ENCODE measurements at regions not wholly inside any gene's neighbourhood (a gene's known extent, or its start where the extent isn't known, plus 50 kb on each side); places are given as distances from the start of the nearest gene placed in this dataset.
A peak's percentile ranks its signal among the peaks of the same experiment; 100 is the strongest.

GRCh38 chr2:59303272-59303671 lies 1062.1 kb upstream of the FANCL start:
- no peak overlapping the region for H3K27ac ChIP-seq (replicated peaks)
- TF ChIP-seq POLR2AphosphoS5 (IDR thresholded peaks at IDR 0.05; ENCODE audit: low read depth) = no peak
- TF ChIP-seq GABPA (IDR thresholded peaks at IDR 0.05; ENCODE audit: low read depth) = no peak
- no peak for TF ChIP-seq CTCF (IDR thresholded peaks at IDR 0.05; ENCODE audit: insufficient read depth, low read length)
- H3K4me3 ChIP-seq (replicated peaks; ENCODE audit: insufficient read depth, low read length) = no peak overlapping the region
- no peak for DNase-seq (ENCODE audit: low read depth in 1 of 2, low spot score in 1 of 2)
- no peaks in the 10 kb centered on the region for H3K27me3 ChIP-seq (ENCODE audit: insufficient read depth, poor library complexity, severe bottlenecking)

- TF ChIP-seq GABPA (IDR thresholded peaks at IDR 0.05; ENCODE audit: low read depth) (no peak), SPI1 (IDR thresholded peaks at IDR 0.05; ENCODE audit: borderline replicate concordance, low read depth) (no peak), CTCF (IDR thresholded peaks at IDR 0.05; ENCODE audit: insufficient read depth, low read length) (no peak), POLR2AphosphoS5 (IDR thresholded peaks at IDR 0.05; ENCODE audit: low read depth) (no peak)
- TF ChIP-seq, protein P1, sequence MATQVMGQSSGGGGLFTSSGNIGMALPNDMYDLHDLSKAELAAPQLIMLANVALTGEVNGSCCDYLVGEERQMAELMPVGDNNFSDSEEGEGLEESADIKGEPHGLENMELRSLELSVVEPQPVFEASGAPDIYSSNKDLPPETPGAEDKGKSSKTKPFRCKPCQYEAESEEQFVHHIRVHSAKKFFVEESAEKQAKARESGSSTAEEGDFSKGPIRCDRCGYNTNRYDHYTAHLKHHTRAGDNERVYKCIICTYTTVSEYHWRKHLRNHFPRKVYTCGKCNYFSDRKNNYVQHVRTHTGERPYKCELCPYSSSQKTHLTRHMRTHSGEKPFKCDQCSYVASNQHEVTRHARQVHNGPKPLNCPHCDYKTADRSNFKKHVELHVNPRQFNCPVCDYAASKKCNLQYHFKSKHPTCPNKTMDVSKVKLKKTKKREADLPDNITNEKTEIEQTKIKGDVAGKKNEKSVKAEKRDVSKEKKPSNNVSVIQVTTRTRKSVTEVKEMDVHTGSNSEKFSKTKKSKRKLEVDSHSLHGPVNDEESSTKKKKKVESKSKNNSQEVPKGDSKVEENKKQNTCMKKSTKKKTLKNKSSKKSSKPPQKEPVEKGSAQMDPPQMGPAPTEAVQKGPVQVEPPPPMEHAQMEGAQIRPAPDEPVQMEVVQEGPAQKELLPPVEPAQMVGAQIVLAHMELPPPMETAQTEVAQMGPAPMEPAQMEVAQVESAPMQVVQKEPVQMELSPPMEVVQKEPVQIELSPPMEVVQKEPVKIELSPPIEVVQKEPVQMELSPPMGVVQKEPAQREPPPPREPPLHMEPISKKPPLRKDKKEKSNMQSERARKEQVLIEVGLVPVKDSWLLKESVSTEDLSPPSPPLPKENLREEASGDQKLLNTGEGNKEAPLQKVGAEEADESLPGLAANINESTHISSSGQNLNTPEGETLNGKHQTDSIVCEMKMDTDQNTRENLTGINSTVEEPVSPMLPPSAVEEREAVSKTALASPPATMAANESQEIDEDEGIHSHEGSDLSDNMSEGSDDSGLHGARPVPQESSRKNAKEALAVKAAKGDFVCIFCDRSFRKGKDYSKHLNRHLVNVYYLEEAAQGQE (IDR thresholded peaks at IDR 0.05; ENCODE audit: insufficient replicate concordance, low read depth) = no peak
- Histone ChIP-seq H3K27me3 (ENCODE audit: insufficient read depth, poor library complexity, severe bottlenecking) (no peaks in the 10 kb centered on the region), H3K27ac (replicated peaks) (no peak overlapping the region), H3K4me3 (replicated peaks; ENCODE audit: insufficient read depth, low read length) (no peak overlapping the region)
- no peak for DNase-seq (ENCODE audit: low read depth in 1 of 2, low spot score in 1 of 2)
Observed at GRCh38 chr2:59302683-59303082, 1061.6 kb upstream of the FANCL start.

DNA sequence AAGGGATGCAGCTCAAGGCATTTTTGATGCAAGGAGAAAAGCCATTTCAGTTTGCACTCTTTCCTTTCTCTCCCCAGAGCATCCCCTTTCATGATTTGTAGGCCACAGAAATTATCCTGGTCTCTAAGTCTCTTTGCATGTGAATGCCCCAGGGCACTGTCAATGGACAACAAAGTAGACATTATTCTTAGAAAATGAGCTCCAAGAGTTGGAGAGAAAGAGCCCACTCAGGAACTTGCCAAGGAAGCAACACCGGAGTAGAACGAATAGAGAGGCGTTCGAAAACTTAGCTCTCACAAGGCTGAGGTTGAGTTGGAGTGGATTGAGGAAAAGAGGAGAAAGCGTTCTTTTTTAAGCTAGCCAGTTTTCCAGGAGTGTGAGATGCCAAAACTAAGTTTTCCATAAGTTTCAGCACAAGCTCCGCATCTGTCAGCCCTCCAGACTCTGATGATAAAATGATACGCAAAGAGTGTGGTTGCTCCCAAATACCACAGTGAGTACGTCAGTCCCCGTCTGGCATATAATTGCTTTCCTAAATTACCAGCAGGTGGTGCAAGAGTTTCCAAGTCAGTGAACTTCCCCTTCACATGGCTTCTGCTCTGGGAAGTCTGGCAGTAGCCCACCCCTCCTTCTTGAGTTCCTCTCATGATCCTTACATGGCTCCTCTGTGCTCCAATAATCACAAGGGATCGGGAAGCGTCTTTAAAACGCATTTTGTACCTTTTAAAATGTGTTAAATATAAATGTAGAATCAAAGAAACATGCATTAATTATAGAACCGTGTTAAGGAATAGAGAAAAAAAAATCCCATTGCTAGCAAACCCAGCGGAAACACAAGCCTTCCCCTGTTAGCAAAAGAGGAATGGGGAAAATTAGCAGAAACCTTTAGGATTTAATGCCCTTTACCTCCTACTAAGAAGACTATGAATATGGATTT lies 1060.6 kb upstream of the FANCL start:
- H3K27me3 ChIP-seq (ENCODE audit: insufficient read depth, poor library complexity, severe bottlenecking) = no peaks in the 10 kb centered on the region
- TF ChIP-seq CTCF (IDR thresholded peaks at IDR 0.05; ENCODE audit: insufficient read depth, low read length) = peak; percentile 62
- peak; percentile 46; the same call in 1 of the 2 replicates for TF ChIP-seq SPI1 (IDR thresholded peaks at IDR 0.05; ENCODE audit: borderline replicate concordance, low read depth)
- peak; percentile 16; the same call in 1 of the 2 replicates for TF ChIP-seq POLR2AphosphoS5 (IDR thresholded peaks at IDR 0.05; ENCODE audit: low read depth)
- TF ChIP-seq GABPA (IDR thresholded peaks at IDR 0.05; ENCODE audit: low read depth) = no peak
- TF ChIP-seq, protein P1 (IDR thresholded peaks at IDR 0.05; ENCODE audit: insufficient replicate concordance, low read depth) = no peak
- H3K4me3 ChIP-seq (replicated peaks; ENCODE audit: insufficient read depth, low read length) = no peak overlapping the region
- peak; percentile 25 to 71 for DNase-seq (ENCODE audit: low read depth in 1 of 2, low spot score in 1 of 2)
- no peak overlapping the region for H3K27ac ChIP-seq (replicated peaks)

All from HL-60 (cell line).